ENCODE measurements at regions not wholly inside any gene's neighbourhood (a gene's known extent, or its start where the extent isn't known, plus 50 kb on each side); places are given as distances from the start of the nearest gene placed in this dataset.

GRCh38 chr3:18228060-18228459 is 197.1 kb downstream of the SATB1 start:
- Histone ChIP-seq H3K79me2 (ENCODE audit: control insufficient read depth in 1 of 2, insufficient read depth in 2 of 2, low read length in 2 of 2) (no peaks in the 10 kb centered on the region), H3K79me1 (ENCODE audit: low read depth, low read length) (no peaks in the 10 kb centered on the region), H3K14ac (ENCODE audit: insufficient read length) (no peak overlapping the region), H3K27me3 (replicated peaks in 1 of 4; ENCODE audit: control insufficient read depth in 3 of 4, extremely low read depth in 1 of 4, insufficient read depth in 3 of 4, low read length in 3 of 4) (no peaks in the 10 kb centered on the region), H2AFZ (ENCODE audit: low read length) (no peak overlapping the region), H2BK20ac (ENCODE audit: low read length) (no peak overlapping the region), H2BK15ac (ENCODE audit: low read length) (no peak overlapping the region), H3K56ac (replicated peaks; ENCODE audit: insufficient read length, low read depth, low read length) (no peak overlapping the region), H3K9ac (replicated peaks in 1 of 4; ENCODE audit: extremely low read depth in 1 of 4, low read depth in 3 of 4, low read length in 3 of 4) (no peak overlapping the region), H3K36me3 (ENCODE audit: control insufficient read depth in 2 of 4, insufficient read depth in 4 of 4, low read length in 3 of 4) (no peaks in the 10 kb centered on the region), H4K91ac (replicated peaks; ENCODE audit: insufficient read length, low read length) (no peak overlapping the region), H3K18ac (ENCODE audit: extremely low read depth, low read length) (no peak overlapping the region), H3K9me3 (ENCODE audit: insufficient read depth in 2 of 2, low read depth in 1 of 2, low read length in 1 of 2) (no peaks in the 10 kb centered on the region), H4K8ac (ENCODE audit: extremely low read depth, insufficient read depth, low read length) (no peak overlapping the region), H3K4me1 (replicated peaks in 1 of 4; ENCODE audit: control insufficient read depth in 3 of 4, insufficient read depth in 4 of 4, low read length in 3 of 4) (no peaks in the 10 kb centered on the region; a peak in 1 of 7 replicates), H3K4me3 (ENCODE audit: extremely low read depth in 1 of 4, insufficient read depth in 2 of 4, low read depth in 3 of 4, low read length in 4 of 4) (no peak overlapping the region), H3K4ac (replicated peaks; ENCODE audit: insufficient read length, low read depth, low read length) (no peak overlapping the region), H2BK12ac (ENCODE audit: low read depth, low read length) (no peak overlapping the region), H3K4me2 (ENCODE audit: insufficient read depth in 1 of 2, low read depth in 2 of 2, low read length in 2 of 2) (no peak overlapping the region), H3K23me2 (ENCODE audit: low read depth, low read length) (no peaks in the 10 kb centered on the region), H4K5ac (ENCODE audit: insufficient read length, low read depth, low read length) (no peak overlapping the region), H2AK5ac (ENCODE audit: low read depth, low read length) (no peak overlapping the region), H3K27ac (ENCODE audit: low read depth, low read length) (no peak overlapping the region), H3K23ac (ENCODE audit: insufficient read length) (no peak overlapping the region), H2BK120ac (replicated peaks; ENCODE audit: low read depth, low read length) (no peak overlapping the region), H4K20me1 (replicated peaks in 1 of 2; ENCODE audit: control insufficient read depth in 1 of 2, insufficient read depth in 2 of 2, low read length in 2 of 2) (no peaks in the 10 kb centered on the region), H2BK5ac (ENCODE audit: low read depth, low read length) (no peak overlapping the region)
- CTCF ChIA-PET (ENCODE audit: partially characterized antibody) = interaction anchor here (0.7 to 1.7 kb wide), 2 partner anchors 67 to 333 kb away, joined by 3 to 4 read pairs; no protein-coding TSS in a partner anchor
- TF ChIP-seq JUND (IDR thresholded peaks at IDR 0.05; ENCODE audit: low read length) (no peak), ZNF274 (IDR thresholded peaks at IDR 0.05; ENCODE audit: borderline replicate concordance, extremely low read depth, low read length) (no peak), SP1 (IDR thresholded peaks at IDR 0.05; ENCODE audit: low read depth, low read length) (no peak), CHD2 (IDR thresholded peaks at IDR 0.05; ENCODE audit: low read length) (no peak), CHD1 (IDR thresholded peaks at IDR 0.05; ENCODE audit: low read depth, low read length) (no peak), GTF2F1 (IDR thresholded peaks at IDR 0.05; ENCODE audit: borderline replicate concordance, low read depth, low read length) (no peak), SIRT6 (IDR thresholded peaks at IDR 0.05; ENCODE audit: low read length) (no peak), SP2 (IDR thresholded peaks at IDR 0.05; ENCODE audit: low read length) (no peak), GABPA (IDR thresholded peaks at IDR 0.05; ENCODE audit: borderline replicate concordance, insufficient read depth, low read length) (no peak), PHF8 (conservative IDR thresholded peaks at IDR 0.05; ENCODE audit: low read depth, low read length) (no peak)
- TF ChIP-seq, protein P1, sequence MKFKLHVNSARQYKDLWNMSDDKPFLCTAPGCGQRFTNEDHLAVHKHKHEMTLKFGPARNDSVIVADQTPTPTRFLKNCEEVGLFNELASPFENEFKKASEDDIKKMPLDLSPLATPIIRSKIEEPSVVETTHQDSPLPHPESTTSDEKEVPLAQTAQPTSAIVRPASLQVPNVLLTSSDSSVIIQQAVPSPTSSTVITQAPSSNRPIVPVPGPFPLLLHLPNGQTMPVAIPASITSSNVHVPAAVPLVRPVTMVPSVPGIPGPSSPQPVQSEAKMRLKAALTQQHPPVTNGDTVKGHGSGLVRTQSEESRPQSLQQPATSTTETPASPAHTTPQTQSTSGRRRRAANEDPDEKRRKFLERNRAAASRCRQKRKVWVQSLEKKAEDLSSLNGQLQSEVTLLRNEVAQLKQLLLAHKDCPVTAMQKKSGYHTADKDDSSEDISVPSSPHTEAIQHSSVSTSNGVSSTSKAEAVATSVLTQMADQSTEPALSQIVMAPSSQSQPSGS (IDR thresholded peaks at IDR 0.05; ENCODE audit: low read length) = no peak
- POLR2A ChIA-PET (ENCODE audit: partially characterized antibody) = no interaction called here
- FAIRE-seq (no peak), DNase-seq (ENCODE audit: low read depth in 1 of 2, low spot score in 2 of 2) (no peak)
- 85% methylated on average over 1 of the region's 1 CpG; no CpG with 5 or more reads in 1 of the 2 experiments for WGBS, 2 experiments (ENCODE audit: extremely low coverage in 1 of 2, insufficient coverage in 1 of 2, insufficient read length in 1 of 2, insufficient replicate concordance in 2 of 2, low coverage in 1 of 2, low lambda C conversion rate in 2 of 2, missing lambda C conversion rate in 1 of 2)

Measured in H1 (cell line).